ENCODE measurements at regions not wholly inside any gene's neighbourhood (a gene's known extent, or its start where the extent isn't known, plus 50 kb on each side); places are given as distances from the start of the nearest gene placed in this dataset.
"Not testable (repeated sequence)": the region's sequence is repeated elsewhere in the genome, so short reads cannot be mapped to it uniquely, and the experiment has no call there.

DNA sequence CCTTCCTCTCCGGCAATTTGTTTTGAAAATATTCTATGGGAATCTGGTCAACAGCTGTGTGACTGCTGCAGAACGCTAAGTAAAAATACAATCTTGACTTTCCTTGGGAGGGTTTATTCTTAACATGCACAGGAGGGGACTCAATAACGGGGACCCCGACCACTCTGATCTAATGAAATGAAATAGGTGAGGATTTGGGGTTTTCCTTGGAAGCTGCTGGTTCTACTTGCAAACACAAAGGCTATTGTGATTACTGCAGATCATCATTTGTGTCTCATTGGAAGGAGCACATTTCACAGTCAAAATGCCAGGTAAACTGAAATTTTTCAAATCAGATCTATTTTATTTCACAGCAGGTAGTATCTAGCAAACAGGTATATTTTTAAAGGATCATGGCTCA, 366.1 kb downstream of the SHANK2 start:
- DNase-seq: no peak

DNA sequence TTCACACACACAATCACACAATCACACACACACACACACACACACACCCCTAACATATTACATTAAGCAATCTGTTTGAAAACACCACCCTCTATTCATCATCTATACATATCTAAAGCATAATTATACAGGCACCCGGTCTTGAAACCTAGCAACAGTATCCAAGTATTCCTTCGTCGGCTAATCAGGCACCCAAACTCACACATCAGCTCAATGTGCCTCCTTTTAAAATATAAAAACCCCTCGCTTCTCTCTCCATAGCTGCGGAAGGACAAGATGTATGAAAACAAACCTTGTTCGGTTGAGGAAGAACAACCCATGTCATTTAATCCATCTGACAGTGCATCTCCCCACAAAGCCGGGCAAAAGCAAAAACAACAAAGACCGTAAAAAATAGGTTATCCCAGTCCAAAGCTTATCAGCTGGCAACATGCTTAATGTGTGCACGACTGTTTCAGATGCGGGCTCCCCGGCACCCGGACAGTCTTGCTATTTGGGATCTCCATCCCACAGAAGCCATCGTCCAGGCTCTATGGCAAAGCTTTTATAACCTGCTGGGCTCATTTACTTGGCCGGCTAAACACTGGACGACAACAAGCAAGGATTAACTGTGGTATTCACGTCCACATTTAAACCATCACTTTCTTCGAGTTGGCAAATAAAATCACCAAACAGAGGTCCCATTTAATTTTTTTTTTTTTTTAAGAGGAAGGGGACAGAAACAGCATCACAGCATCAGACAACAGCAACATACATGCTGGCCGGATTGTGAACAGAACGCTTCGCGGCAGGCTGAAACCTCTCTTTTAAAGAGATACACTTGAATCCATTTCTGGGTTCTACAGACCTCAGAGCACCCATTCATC, 365.5 kb downstream of the SHANK2 start:
- no peak for DNase-seq

DNA sequence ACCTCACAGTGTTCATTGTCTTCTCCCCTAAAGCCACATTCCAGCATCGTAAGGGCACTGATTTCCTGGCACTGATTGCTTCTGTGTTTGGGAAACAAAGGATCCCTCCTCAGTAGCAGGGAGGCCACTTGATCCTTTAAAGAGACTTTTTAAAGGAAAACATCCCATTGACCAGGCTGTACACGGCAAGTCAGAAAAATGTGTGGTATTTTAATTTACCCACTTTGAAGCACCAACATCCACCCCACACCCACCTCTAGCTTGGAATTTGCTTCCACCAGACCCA, 364.9 kb downstream of the SHANK2 start:
- DNase-seq: no peak

DNA sequence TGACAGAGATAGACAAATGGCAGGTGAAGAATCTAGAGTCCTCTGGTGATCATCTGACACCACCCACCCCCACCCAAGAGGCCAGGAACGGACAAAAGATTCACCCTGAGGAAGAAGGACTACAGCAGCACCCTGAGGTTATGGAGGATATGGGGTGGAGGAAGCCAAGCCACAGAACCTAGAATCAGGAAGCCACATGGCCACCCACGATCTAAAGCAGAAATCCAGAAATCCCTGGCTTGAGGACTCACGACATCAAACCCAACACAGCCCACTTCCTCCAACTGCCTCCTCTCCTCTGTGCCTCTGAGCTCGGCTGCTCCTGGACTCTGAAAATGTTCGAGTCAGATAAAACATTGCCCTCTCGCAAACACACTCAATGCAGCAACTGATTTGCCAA, 364.3 kb downstream of the SHANK2 start:
- no peak for DNase-seq

DNA sequence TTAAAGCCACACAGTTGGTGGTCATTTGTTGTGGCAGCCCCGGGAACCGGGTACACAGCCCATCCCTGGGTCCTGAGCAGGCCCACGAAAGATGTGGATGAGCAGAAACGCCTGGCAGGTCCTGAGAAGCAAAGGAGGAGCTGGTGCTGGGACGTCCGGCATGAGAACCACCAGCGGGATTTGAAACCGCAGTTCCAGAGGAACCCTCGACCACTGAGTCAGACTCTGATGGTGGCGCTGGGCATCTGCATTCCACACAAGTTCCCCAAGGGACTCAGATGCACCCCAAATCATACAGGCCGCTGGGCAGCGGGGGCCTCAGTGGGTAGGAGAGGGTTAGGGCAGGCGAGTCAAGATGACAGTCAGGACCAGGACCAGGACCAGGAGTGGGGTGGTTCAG, 363.0 kb downstream of the SHANK2 start:
- DNase-seq: no peak

DNA sequence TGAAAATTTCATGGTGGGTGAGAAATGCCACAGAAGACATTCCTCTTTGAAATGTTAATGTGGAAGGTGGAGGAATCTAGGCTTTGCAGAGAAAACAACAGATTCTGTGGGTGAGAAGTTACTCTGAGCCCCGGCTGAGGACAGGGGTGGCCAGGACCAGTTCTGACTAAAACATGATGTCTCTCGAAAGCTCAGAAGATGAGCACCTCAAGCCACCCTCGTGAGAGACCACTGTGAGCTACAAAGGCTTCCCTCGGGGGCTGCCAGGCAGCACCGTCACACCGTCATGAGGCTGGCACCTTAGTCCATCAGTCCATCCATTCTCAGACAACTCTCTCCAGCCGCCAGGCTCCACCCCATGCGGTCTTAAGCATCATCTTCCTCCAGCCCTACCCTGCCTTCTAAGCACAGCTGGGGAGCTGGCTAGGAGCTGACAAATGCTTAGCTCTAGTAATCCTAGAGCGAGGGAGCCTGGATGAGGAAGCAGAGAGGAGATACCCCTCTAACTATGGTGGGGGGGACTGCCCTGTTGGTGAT, 360.5 kb downstream of the SHANK2 start:
- no peak for DNase-seq

DNA sequence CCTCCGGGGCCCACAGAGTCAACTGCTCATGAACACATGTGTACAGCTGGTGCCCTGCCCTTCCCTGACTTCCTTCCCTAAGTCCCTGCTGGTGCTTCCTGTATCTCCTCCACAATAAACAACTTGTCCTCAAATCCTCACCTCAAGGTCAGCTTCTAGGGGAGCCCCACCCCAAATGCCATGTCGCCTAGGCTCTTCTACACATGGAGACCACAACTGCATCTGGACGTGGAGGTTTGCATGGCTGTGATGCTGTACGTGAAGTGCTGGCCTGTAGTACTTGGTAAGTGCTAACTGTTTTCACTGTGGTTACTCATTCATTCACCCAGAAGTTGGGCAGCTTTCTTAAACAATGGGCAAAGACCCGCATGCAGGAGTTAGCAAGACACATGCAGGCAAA, 359.5 kb downstream of the SHANK2 start:
- DNase-seq: no peak

DNA sequence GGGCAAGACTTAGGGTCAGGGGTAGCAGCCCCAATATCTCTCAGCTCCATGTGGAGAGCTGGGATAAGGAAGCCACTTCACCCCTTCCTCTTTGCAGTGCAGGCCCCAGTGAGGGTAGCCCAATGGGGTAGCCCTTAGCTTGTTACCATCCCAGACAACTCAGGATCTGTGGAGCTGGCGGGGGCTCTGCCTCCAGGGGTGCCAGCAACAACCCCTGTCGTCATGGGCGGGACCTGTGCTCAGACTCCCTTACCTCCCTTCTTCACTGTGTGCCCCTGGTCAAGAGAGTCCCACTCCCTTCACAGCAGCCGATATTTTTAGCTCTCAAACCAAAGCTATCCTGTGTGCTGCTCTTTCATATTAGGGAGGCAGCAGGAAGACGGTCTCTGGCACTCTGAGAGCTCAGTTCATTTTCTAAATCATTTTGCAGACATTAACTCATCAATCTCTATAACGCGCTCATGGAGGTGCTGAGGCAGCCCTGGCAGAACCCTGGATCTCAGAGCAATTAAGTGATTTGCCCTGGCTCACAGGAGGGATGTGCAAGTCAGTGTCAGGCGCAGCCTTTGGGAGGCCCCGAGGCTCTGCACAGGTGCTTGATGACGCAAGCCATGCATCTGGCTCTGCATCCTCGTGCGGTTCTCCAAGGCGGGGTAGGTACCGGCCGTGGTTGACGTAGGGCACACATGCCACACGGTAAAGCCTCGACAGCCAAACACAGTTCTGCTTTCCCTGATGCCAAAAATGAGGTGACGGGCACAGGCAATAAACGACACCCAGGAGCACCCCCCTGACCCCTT, 357.6 kb downstream of the SHANK2 start:
- DNase-seq: no peak

DNA sequence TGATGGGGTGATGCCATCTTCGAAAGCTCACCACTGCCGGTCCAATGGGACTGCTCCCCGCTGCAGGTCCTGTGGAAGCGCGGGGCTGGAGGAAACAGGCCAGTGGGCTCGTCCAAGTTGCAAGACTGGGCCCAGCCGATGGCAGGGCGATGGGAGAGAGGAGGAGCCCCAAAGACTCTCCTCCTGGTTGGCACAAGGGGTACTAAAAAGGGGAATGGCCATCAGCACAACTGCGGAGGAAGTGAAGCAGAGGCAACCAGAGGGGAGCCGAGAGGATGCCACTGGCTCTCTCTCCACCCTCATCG, 357.1 kb downstream of the SHANK2 start:
- no peak for DNase-seq

DNA sequence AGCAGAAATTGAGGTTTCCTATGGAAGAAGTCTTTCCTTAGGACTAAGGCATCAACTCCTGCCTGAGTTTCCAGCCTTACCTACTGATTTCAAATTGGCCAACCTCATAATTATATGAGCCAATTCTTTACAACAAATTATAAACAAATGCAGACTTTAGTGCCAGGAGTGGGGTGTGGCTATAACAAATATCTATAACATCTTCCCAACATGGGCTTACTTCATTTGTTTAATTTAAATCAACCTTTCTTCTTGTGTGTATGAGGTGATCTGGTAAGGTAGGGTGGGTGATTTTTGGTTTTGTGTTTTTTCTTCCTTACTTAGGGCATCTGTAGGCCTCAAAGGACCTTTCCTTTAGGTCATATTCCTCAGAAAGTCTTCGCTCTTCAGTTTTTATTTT, 354.9 kb downstream of the SHANK2 start:
- DNase-seq: no peak

DNA sequence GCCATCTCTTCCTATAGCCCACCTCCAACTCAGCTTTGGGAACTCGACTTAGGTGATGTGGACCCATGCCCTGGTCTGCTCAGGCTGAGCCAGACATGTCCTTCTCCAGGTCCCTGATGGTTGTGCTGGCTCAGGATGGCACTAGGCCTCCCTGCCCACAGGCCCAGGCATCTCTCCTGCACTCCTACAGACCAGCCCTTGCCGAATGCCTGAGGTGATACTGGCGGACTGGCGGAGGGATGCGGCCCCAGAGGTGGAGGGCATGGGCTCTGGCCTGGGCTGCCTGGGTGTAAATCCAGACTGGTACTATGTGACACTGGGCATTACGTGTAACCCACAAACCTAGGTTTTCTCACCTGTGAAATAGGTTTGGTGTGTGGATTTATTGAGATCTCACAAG, 352.8 kb downstream of the SHANK2 start:
- DNase-seq: no peak

DNA sequence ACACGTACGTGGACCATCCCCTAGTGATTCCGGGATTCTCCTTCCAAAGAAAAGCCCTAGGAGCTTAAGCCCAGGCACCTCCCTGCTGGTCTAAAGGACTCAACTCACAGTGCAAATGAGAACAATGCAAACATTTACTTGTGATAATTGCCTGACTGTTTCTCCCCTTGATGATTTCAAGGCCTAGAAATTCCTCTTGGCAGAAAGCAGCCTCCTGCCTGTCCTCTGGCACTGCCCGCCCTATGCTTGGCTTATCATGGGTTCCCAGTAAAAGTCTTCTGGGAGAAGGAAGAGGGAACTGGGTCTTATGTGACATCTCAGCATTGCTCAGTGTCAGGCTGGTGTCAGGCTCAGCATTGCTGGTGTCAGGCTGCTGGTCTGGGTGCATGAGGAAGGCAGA, 351.8 kb downstream of the SHANK2 start:
- no peak for DNase-seq

DNA sequence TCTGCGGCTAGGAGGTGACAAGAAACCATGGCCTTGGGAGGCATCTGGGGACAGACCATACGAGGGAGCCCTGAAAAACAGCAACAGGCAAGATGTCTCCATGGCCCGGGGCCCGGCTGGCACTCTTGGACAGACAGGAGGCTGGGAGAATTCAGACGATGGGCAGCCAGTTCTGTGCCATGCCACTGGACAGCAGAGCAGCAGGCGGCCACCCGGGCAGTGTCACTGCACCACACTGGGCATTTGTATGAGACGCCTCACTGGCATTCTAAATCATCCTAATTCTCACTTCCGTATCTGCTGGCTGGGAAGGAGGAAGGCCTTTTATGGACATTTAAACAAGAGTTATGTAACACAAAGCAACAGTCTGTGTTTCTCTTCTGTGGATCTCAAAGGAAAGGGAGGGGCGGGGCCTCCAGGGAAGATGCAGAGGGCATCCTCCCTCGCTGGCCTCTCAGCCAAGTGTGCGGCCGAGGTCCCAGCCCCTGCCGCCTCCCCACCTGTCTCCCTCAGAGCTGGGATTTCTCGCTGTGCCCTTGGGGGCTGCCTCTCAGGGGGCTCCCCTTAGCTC, 350.3 kb downstream of the SHANK2 start:
- DNase-seq: no peak

DNA sequence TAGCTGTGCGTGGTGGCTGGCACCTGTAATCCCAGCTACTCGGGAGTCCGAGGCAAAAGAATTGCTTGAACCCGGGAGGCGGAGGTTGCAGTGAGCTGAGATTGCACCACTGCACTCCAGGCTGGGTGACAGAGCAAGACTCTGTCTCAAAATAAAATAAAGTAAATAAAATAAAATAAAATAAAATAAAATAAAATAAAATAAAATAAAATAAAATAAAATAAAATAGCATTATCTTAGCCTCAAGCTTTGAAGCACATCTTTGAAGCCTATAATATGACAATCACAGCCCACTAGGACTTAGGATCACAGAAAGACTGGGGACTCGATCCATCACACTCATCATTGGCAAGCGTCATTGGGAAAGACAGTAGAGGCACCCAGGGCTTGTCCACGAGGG, 349.1 kb downstream of the SHANK2 start:
- not testable (repeated sequence) for DNase-seq

DNA sequence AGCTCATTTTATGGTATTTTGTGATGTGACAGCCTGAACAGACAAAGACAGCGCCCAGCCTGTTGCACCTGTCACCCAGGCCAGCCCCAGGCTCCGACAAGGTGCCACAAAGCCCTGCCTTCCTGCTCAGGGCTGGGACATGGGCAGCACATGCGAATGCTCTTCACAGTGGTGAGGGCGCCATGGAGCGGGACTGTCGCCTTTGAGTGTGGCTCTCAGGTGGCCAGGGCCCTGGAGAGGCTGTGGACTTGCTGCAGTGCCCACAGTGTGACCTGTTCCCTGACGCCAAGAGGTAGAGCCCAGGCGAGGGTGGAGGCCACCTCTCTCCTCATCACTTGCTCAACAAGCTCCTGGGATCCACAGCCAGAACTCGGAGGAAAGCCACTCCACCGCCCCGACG, 346.3 kb downstream of the SHANK2 start:
- DNase-seq: no peak

DNA sequence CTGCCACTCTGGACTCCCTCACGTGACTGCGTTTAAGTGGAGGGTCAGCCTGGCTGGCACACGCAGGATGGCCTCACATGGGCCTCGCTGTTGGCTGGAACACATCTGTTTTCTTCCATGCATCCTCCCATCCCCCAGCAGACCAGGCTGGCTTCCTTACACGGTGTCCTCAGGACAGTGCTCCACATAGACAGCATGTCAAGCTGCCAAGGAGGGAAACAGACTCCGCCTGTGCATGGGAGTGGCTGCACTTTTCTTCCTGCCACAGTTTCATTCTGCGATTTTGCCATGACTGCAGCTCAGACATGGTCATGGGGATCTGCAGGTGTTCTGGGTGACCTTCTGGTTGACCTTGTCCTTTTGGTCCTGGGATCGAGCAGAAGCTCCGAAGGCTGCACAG, 344.2 kb downstream of the SHANK2 start:
- DNase-seq: no peak

DNA sequence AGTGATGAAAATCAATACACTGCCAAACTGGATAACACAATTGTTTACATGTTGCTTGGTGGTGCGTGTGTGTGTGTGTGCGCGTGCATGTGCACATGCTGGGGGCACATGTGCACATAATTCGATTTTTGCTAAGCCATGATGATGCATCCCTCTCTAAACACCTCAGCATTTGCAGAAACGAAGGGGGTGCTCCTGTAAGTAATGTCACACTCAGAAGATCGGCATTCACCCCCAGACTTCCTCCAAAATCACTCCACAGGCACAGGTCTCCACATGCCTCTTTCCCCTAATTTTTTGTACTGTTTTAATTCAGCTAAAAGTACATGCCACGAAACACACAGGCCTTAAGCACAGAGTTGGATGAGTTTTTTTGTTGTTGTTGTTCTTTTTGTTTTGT, 341.5 kb downstream of the SHANK2 start:
- no peak for DNase-seq

DNA sequence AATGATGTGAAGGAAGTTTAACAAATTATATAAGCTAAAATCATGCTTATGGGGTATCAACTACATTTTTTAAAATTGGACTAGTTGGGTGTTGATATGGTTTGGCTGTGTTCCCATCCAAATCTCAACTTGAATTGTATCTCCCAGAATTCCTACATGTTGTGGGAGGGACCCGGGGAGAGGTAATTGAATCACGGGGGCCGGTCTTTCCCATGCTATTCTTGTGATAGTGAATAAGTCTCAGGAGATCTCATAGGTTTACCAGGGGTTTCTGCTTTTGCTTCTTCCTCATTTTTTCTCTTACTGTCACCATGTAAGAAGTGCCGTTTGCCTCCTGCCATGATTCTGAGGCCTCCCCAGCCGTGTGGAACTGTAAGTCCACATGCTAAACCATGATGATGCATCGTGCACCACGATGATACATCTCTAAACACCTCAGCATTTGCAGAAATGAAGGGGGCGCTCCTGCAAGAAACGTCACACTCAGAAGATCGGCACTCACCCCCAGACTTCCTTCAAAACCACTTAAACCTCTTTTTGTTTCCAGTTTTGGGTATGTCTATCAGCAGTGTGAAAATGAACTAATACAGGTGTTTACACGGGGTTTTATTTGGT, 340.0 kb downstream of the SHANK2 start:
- no peak for DNase-seq

DNA sequence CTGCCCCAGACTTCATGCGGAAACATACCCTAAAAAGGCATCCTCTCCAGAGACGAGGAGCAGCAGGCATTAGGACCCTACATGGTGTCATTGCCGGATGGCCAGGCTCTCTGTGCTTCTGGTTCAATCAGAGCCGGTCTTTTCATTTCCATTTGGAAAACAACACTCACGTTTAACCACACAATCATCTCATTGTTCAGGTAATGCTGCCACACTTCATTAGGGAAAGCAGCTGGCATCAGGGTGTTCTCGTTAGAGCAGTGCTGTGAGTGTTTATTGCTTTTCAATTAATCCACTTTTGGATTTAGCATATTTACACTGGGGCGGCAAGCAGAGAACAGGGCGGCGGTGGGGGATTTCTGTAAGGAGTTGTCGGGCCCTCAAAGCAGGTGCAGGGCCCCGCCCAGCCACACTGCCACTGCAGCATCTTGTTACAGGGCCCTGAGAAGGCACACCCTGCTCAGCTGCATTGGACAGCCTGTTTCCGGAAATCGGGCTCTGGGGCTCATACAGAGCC, 338.6 kb downstream of the SHANK2 start:
- no peak for DNase-seq

DNA sequence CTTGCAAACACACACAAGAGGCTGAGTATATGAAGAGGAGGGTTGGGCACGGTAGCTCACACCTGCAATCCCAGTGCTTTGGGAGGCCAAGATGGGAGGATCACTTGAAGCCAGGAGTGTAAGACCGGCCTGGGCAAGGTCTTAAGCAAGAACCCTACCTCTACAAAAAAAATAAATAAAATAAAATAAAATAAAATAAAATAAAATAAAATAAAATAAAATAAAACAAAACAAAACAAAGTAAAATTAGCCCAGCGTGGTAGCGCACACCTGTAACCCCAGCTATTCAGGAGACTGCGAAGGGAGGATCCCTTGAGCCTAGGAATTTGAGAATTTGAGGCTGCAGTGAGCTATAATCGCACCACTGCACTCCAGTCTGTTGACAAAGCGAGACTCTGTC, 337.9 kb downstream of the SHANK2 start:
- no peak for DNase-seq

DNA sequence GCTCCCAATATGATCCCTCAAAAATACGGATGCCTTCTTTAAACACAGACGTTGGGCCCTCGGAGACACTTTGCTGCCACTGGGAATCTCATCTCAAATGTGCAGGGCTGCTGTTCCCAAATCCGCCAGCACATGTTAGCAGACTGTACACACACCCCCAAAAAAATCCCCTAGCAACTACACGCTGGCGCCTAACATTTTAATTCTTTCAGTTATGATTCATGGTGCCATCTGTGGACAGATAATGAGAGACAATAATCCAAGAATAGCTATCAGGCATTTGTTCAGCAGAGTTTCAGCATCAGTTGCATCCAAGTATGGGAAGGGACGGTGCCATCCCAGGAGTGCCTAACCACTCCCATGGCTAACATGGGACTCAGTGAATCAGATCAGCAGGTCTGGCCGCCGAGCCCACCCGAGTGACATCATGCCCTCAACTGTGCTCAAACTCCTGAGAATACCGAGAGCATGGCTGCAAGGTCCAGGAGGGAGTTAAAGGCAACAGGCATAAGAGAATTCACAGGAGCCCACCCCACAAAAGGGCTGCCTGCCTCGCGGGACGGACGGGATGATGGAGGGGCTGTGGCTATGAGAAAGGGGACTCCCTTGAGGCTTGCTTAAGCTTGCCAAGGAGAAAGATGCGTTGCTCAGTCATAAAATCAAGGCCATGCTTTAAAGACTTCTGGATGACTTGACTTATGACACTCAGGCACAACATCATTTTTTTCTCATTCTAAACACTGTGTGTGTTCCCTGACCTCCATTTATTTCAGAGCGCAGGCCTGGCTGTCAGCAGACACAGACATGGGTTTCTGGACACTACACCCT, 337.0 kb downstream of the SHANK2 start:
- DNase-seq: no peak

DNA sequence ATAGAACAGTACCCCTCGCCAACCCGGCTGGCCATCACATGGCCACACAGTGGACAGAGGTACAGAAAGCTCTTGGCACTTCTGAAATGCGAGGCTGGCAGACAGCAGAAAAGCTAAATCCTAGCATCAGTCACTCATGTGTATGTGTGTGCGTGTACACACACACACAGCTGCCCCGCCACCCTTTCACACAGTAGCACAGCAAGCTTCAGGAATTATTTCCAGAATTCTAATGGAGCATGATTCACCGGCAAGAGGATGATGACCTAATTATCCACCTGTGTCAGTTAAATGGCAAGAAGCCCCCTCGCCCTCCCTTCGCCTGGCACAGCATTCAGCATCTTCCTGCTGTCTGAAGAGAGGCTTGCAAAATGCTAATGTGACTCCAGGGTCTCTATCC, 336.0 kb downstream of the SHANK2 start:
- DNase-seq: no peak

DNA sequence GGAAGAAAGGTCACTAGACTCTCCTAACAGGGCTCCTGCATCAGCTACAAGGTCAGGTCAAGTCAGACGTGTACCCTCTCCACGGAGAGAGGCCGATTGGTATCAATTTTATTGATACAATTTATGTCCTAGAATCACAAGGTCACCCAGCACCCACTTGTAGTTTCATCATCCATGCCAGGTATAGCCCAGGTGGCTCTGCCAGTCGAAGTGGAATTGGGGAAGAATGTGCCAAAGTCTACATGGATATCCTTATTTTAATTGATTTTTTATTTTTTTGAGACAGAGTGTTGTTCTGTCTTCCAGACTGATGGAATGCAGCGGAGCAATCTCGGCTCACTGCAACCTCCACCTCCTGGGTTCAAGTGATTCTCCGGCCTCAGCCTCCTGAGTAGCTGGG, 334.1 kb downstream of the SHANK2 start:
- no peak for DNase-seq
